CD4-positive, alpha-beta T cell treated with Interleukin-2 at 100 ng/mL for 4 hours (primary cell): ENCODE measurements at regions not wholly inside any gene's neighbourhood (a gene's known extent, or its start where the extent isn't known, plus 50 kb on each side); places are given as distances from the start of the nearest gene placed in this dataset.
"Not testable (repeated sequence)": the region's sequence is repeated elsewhere in the genome, so short reads cannot be mapped to it uniquely, and the experiment has no call there.

Experiments used
- DNase-seq: peaks from one replicate; pipeline ENCODE4 v3.0.0-alpha.2; 2020; ENCODE audit warnings: low spot score

DNA sequence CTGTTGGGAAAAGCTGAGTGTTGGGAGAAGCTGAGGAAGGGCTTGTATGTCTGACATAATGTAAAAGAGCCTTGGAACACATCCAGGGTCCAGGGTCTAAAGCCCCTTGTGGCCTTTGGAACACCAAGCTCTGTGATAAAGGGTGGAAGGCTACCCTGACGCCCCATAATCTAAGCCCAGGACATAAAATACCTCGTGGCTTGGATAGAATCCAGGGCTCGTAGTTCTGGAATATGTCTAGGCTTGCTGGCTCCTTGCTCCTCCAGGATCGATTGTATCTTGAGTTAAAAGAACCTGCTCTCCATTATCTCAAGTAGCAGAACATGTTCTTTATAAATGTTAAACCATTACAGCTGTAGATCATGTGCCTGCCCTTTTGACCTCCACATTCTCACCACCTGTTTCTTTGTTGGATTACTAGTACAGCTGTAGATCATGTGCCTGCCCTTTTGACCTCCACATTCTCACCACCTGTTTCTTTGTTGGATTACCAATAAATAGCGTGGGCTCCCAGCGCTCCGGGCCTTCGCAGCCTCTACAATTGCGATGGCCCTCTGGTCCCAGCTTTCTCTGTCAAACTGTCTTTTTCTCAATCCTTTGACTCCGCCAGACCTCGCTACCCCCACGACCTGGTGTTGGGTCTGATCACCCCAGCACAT is 246.9 kb upstream of the KCNH7 start:
- DNase-seq: not testable (repeated sequence)

DNA sequence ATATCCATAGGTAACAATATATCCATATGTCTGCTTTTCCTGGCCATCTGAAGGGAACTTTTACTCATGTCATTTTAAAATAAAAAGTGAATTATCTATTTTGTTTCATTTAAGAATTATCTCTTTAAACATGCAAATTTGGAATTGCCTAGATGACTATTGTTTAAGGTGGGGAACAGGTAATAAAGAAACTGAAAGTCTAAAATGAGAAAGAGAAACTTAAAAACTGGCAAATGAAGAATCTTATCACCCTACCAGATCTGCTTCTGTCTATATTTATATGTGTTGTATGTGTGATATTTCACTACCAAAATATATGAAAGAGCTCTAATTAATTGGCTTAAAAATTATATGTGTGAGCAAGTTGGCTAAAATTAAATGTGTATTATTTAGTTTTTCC is 243.2 kb upstream of the KCNH7 start:
- no peak for DNase-seq

DNA sequence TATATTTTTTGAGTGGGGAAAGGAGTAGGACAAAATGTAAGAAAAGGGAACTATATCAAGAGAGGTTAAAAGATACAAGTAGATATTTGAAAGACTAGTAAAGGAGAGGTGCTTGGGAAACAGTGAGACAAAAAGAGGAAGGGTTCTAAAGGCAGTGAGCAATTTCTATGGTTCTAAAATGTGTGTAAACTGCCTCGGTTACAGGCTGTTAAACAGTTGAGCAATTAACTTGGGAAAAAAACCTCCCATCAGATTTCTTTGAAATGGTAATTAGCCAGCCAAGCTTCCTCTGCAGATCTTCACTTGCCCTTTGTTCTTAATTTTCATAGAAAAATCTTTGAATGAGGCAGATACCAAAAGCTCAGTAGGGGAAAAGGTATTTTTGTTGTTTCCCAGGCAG is 238.7 kb upstream of the KCNH7 start:
- DNase-seq: no peak

DNA sequence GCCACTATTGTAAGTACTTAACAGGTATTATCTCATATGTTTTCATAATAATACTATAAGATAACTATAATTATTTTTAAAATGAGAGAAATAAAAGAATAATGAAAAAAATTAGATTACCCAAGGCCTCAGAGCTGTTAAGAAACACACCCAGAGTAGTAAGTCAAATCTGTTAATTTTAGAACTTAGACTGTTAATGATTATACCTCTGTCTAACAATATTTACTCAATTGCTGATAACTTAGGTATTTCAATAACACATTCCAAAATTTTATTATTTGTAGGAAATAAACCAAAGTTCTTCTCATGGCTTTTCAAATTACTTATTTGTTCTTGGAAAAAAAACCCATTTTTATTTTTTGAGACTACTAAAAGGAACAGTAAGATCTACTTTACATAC is 227.5 kb upstream of the KCNH7 start:
- DNase-seq: no peak

GRCh38 chr2:163062524-163062923 is 224.0 kb upstream of the KCNH7 start:
- DNase-seq: no peak

GRCh38 chr2:163046615-163047014 is 208.0 kb upstream of the KCNH7 start:
- no peak for DNase-seq

DNA sequence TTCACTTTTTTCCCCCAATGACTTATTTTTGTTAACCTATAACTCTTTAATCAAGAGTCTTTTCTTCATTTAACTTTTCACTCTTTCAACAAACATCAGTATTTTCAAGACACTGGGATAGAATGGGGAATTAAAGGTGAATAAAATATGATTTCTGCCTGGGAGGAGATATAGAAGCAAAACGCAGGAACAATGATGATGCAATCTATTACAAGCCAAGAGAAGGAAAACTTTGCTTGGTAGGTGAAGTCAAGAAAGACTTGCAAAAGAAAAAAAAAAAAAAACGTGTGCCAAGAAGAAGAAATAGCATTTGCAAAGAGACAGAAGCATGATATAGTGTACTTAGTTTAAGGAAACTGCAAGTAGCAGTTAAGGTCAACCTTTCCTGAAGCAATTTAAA is 207.3 kb upstream of the KCNH7 start:
- no peak for DNase-seq

GRCh38 chr2:163044114-163044513 is 205.5 kb upstream of the KCNH7 start:
- no peak for DNase-seq

DNA sequence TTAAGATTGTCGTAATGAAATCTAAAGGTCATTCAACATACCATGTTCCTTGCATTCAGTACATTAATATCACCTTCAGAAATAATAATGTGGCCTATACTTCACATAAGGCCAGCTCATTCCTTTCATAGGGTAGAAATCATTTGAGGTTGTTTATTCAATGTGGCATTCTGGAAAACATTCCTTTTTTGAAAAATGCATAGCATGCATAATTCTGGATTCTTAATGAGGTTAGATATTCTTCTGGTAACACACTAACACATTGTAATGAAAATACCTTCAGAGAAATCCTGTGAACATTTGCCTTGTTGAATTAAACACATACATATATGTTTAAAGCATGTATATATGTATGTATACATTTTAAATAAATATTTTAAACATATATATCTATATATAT is 204.6 kb upstream of the KCNH7 start:
- DNase-seq: no peak

GRCh38 chr2:163039266-163039665 is 200.7 kb upstream of the KCNH7 start:
- DNase-seq: no peak

DNA sequence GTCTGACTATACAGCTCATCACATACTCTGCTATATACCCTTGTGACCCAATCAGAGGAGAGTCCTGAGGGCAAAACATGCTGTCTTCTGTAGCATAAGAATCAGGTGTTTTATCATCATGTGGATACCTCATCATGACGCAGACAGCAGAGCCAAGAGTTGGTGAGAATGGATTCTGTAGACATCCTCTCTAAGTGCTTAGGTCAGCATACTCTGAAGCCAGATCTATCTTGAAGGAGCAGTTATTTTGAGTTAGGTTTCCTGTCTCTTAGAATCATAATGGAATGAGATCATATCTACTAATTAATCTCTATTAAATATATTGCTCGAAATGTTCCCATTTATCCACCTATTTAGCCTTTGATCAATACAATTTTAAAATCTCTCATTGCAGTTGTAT is 190.2 kb upstream of the KCNH7 start:
- DNase-seq: no peak

DNA sequence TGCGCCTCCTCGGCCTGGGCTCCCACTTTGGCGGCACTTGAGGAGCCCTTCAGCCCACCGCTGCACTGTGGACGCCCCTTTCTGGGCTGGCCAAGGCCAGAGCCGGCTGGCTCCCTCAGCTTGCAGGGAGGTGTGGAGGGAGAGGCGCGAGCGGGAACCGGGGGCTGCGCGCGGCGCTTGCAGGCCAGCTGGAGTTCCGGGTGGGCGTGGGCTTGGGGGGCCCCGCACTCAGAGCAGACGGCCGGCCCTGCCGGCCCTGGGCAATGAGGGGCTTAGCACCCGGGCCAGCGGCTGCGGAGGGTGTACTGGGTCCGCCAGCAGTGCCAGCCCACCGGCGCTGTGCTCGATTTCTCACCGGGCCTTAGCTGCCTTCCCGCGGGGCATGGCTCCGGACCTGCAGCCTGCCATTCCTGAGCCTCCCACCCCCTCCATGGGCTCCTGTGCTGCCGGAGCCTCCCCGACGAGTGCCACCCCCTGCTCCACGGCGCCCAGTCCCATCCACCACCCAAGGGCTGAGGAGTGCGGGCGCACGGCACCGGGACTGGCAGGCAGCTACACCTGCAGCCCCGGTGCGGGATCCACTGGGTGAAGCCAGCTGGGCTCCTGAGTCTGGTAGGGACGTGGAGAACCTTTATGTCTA is 187.7 kb upstream of the KCNH7 start:
- not testable (repeated sequence) for DNase-seq

DNA sequence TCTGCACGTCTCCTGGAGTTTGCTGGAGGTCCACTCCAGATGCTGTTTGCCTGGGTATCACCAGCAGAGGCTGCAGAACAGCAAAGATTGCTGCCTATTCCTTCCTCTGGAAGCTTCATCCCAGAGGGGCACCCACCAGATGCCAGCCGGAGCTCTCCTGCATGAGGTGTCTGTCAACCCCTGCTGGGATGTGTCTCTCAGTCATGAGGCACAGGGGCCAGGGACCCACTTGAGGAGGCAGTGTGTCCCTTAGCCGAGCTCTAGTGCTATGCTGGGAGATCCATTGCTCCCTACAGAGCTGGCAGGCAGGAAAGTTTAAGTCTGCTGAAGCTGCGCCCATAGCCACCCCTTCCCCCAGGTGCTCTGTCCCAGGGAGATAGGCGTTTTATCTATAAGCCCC is 178.3 kb upstream of the KCNH7 start:
- DNase-seq: not testable (repeated sequence)

GRCh38 chr2:163011000-163011399 is 172.4 kb upstream of the KCNH7 start:
- DNase-seq: no peak

GRCh38 chr2:163008642-163009041 is 170.1 kb upstream of the KCNH7 start:
- DNase-seq: no peak

DNA sequence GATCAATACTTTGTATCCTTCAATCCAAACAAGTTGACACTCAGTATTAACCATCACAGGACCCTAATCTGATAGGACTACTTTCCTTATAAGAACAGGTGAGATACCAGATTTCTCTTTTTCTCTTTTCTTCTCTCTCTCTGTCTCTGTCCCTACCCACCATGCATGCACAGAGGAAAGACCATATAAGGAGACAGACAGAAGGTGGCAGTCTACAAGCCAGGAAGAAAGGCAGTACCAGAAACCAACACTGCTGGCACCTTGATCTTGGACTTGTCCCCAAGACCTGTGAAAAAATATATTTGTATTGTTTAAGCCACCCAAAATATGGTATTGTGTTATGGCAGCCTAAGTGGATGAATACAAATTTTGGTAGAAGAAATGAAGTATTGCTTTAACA is 156.2 kb upstream of the KCNH7 start:
- no peak for DNase-seq

DNA sequence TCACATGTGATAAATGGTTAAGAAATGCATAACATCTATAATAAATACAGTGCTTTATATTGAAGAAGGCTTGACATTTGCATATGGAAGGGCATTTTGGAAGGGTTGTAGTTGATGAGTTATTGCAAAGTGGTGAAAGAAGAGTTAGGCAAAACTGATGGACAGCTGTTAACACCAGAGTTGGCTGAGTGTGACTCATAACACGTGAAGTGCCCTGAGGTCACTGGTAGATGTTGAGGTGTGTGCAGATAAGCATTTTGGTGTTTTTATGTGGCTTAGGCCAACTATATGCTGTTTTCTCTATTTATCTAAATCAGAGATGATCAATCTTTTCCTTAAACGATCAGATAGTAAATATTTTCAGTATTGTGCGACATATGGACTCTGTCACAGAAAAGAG is 154.3 kb upstream of the KCNH7 start:
- no peak for DNase-seq

- DNase-seq: no peak
Observed at GRCh38 chr2:162989507-162989906, 150.9 kb upstream of the KCNH7 start.

GRCh38 chr2:162974771-162975170 is 136.2 kb upstream of the KCNH7 start:
- DNase-seq: no peak

DNA sequence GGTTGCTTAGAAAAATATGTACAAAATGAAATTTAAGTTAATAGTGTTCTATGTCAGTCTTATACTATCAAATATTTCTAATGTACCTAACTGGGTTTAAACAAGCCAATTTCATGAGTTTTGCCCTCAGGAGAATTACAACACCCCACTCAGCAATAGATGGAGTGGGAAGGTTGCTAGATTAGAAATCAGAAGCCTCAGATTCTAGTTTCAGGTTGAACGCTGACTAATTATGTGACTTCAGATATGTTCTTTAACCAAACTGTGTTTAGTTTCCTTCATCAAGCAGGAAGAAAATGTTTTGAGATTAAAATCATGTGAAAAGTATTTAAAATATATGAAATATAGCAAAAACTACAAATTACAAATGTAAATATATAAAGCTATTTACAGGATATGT is 133.8 kb upstream of the KCNH7 start:
- no peak for DNase-seq

GRCh38 chr2:162968306-162968705 is 129.7 kb upstream of the KCNH7 start:
- DNase-seq: no peak

DNA sequence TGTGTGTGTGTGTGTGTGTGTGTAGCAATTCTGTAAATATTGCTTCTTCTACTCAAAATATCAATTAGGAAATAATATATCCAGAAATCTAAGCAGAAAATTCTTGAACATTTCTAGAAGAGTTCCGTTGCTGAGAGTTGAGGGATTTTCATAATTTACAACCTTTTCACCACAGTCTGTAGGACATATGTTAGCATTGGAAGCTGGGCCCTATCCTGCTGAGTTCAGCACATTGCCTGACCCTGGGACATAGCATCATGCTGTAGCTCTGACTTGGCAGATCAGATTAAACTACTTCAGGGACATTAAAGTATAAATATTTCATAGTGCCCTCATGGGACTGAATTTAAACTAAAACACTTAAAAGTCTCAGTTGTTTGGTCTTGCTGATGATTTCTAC is 129.2 kb upstream of the KCNH7 start:
- no peak for DNase-seq

DNA sequence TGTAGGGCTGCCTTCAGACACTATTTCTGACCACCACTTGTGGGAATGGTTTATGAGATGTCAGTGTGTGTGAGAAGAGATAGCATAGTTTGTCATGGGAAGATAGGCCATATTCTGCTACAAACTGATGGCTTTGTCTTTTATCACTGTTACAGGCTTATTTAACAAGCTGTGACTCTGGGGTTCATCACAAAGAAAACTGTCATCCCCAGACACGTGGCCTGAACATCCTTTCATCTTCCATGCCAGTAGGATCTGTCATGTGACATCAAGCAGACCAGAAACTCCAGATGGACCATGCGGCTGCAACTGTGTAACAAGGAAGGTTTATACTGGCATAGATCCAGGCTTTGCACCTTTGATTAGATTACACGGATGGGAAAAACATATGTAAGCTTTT is 128.6 kb upstream of the KCNH7 start:
- no peak for DNase-seq

DNA sequence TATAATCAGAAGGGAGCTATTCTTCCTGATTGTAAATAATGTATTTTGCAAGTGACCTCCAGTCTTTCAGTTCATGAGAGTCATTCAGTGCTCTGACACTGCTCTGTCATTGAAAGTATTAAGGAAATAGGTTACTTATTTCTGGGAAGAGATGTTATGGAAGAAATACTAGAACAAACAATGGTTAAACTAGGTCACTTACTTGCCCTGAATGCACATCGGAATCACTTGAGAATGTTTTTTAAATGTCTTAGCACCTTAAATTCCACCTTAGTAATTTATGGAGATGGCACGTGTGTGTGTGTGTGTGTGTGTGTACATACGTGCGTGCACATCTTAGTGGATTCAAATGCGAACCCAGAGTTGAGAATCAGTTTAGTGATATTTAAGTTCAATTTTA is 126.6 kb upstream of the KCNH7 start:
- DNase-seq: no peak
